H1 (cell line): ENCODE measurements at regions not wholly inside any gene's neighbourhood (a gene's known extent, or its start where the extent isn't known, plus 50 kb on each side); places are given as distances from the start of the nearest gene placed in this dataset.

ENCODE experiments used
- CTCF ChIA-PET: fragments of 300-600 bp; sonication (Branson Sonifier 250); formaldehyde crosslinking; loops from one replicate; lab custom pipeline; 2021; ENCODE audit not compliant: partially characterized antibody; lab: Charles Lee
- POLR2A ChIA-PET: fragments of 300-600 bp; sonication (Branson Sonifier 250); formaldehyde crosslinking; loops from one replicate; lab custom pipeline; 2021; ENCODE audit warnings: inconsistent platforms; ENCODE audit not compliant: partially characterized antibody; lab: Charles Lee
- DNase-seq, 2 experiments: peaks; one replicate each; pipeline versions ENCODE4 v3.0.0 to v3.0.0-alpha.2; 2010 to 2022; ENCODE audit warnings: low spot score in 2 of 2, low read depth in 1 of 2, mixed read lengths in 1 of 2
- FAIRE-seq: peaks from 2 replicates; lab custom pipeline; 2011; peaks lifted over from hg19 to GRCh38; lab: Jason Lieb, UNC
- H2AFZ ChIP-seq: 2 replicates; pipeline ENCODE4 v1.8.1; 2012; ENCODE audit warnings: low read length, inconsistent platforms
- H2AK5ac ChIP-seq: 2 replicates; pipeline ENCODE4 v1.6.1; 2013; ENCODE audit warnings: low read depth, low read length
- H2BK120ac ChIP-seq: replicated peaks from 2 replicates; pipeline ENCODE3; 2013; ENCODE audit warnings: low read depth, low read length, inconsistent platforms
- H2BK12ac ChIP-seq: 2 replicates; pipeline ENCODE4 v1.6.1; 2013; ENCODE audit warnings: low read depth, low read length
- H2BK15ac ChIP-seq: 2 replicates; pipeline ENCODE4 v1.6.1; 2013; ENCODE audit warnings: low read length
- H2BK20ac ChIP-seq: 2 replicates; pipeline ENCODE4 v1.6.1; 2013; ENCODE audit warnings: low read length
- H2BK5ac ChIP-seq: 2 replicates; pipeline ENCODE4 v1.6.1; 2013; ENCODE audit warnings: low read depth, low read length
- H3K14ac ChIP-seq: 2 replicates; pipeline ENCODE4 v1.6.1; 2013; ENCODE audit warnings: inconsistent platforms; ENCODE audit not compliant: insufficient read length
- H3K18ac ChIP-seq: 2 replicates; pipeline ENCODE4 v1.6.1; 2013; ENCODE audit warnings: low read length; ENCODE audit errors: extremely low read depth
- H3K23ac ChIP-seq: 2 replicates; pipeline ENCODE4 v1.6.1; 2013; ENCODE audit warnings: inconsistent platforms; ENCODE audit not compliant: insufficient read length
- H3K23me2 ChIP-seq: 2 replicates; pipeline ENCODE4 v1.6.1; 2013; ENCODE audit warnings: low read depth, low read length
- H3K27ac ChIP-seq: 2 replicates; pipeline ENCODE4 v1.6.1; 2011; ENCODE audit warnings: low read depth, low read length, inconsistent platforms
- H3K27me3 ChIP-seq, 4 experiments: replicated peaks in 1 of 4; 1 replicate in 1 of 4; 2 replicates in 3 of 4; pipeline versions ENCODE4 v1.6.1 to v1.8.1; 2011 to 2013; ENCODE audit warnings: low read length in 3 of 4, mild to moderate bottlenecking in 3 of 4, inconsistent platforms in 2 of 4, mixed read lengths in 2 of 4, moderate library complexity in 1 of 4; ENCODE audit not compliant: control insufficient read depth in 3 of 4, insufficient read depth in 3 of 4; ENCODE audit errors: extremely low read depth in 1 of 4
- H3K36me3 ChIP-seq, 4 experiments: 2 replicates each; pipeline versions ENCODE4 v1.6.1 to v1.8.1; 2011 to 2013; ENCODE audit warnings: mild to moderate bottlenecking in 4 of 4, low read length in 3 of 4, moderate library complexity in 2 of 4, control low read depth in 1 of 4, inconsistent platforms in 1 of 4; ENCODE audit not compliant: insufficient read depth in 4 of 4, control insufficient read depth in 2 of 4
- H3K4ac ChIP-seq: replicated peaks from 2 replicates; pipeline ENCODE3; 2013; ENCODE audit warnings: low read length, low read depth, mixed read lengths, inconsistent platforms; ENCODE audit not compliant: insufficient read length
- H3K4me1 ChIP-seq, 4 experiments: replicated peaks in 1 of 4; 1 replicate in 1 of 4; 2 replicates in 3 of 4; pipeline versions ENCODE4 v1.6.1 to v1.8.1; 2011 to 2013; ENCODE audit warnings: low read length in 3 of 4, inconsistent platforms in 2 of 4, mixed read lengths in 1 of 4; ENCODE audit not compliant: insufficient read depth in 4 of 4, control insufficient read depth in 3 of 4
- H3K4me2 ChIP-seq, 2 experiments: 2 replicates each; pipeline versions ENCODE4 v1.6.1 to v1.8.1; 2011 to 2013; ENCODE audit warnings: low read depth in 2 of 2, low read length in 2 of 2, control low read depth in 1 of 2, inconsistent platforms in 1 of 2, mild to moderate bottlenecking in 1 of 2; ENCODE audit not compliant: insufficient read depth in 1 of 2
- H3K4me3 ChIP-seq, 4 experiments: fragments of 200-600, 300-600 bp in 1 of 4; sonication (generic), shearing (Covaris generic), sonication (Bioruptor Twin) in 1 of 4; 2 replicates each; pipeline versions ENCODE4 v1.5.1 to v1.8.1; 2011 to 2016; ENCODE audit warnings: low read length in 4 of 4, low read depth in 3 of 4, control low read depth in 2 of 4, inconsistent platforms in 2 of 4, mild to moderate bottlenecking in 2 of 4, mixed read lengths in 1 of 4, moderate library complexity in 1 of 4; ENCODE audit not compliant: insufficient read depth in 2 of 4; ENCODE audit errors: extremely low read depth in 1 of 4
- H3K56ac ChIP-seq: replicated peaks from 2 replicates; pipeline ENCODE3; 2013; ENCODE audit warnings: low read depth, mild to moderate bottlenecking, mixed read lengths, low read length, inconsistent platforms; ENCODE audit not compliant: insufficient read length
- H3K79me1 ChIP-seq: 2 replicates; pipeline ENCODE4 v1.6.1; 2013; ENCODE audit warnings: low read depth, low read length, control low read depth
- H3K79me2 ChIP-seq, 2 experiments: 2 replicates each; pipeline versions ENCODE4 v1.6.1 to v1.8.1; 2012 to 2013; ENCODE audit warnings: low read length in 2 of 2, mild to moderate bottlenecking in 2 of 2, inconsistent platforms in 1 of 2; ENCODE audit not compliant: insufficient read depth in 2 of 2, control insufficient read depth in 1 of 2
- H3K9ac ChIP-seq, 4 experiments: replicated peaks in 1 of 4; 1 replicate in 1 of 4; 2 replicates in 3 of 4; pipeline versions ENCODE4 v1.6.1 to v1.8.1; 2011 to 2013; ENCODE audit warnings: low read depth in 3 of 4, low read length in 3 of 4, control low read depth in 2 of 4, mild to moderate bottlenecking in 2 of 4, moderate library complexity in 2 of 4, inconsistent platforms in 1 of 4; ENCODE audit errors: extremely low read depth in 1 of 4
- H3K9me3 ChIP-seq, 2 experiments: 2 replicates each; pipeline versions ENCODE4 v1.6.1 to v1.8.1; 2012 to 2013; ENCODE audit warnings: mild to moderate bottlenecking in 2 of 2, moderate library complexity in 2 of 2, control low read depth in 1 of 2, inconsistent platforms in 1 of 2, low read depth in 1 of 2, low read length in 1 of 2, mixed read lengths in 1 of 2; ENCODE audit not compliant: insufficient read depth in 2 of 2
- H4K20me1 ChIP-seq, 2 experiments: replicated peaks in 1 of 2; 2 replicates each; pipeline versions ENCODE3 to v1.8.1; 2011 to 2013; ENCODE audit warnings: inconsistent platforms in 2 of 2, low read length in 2 of 2, mild to moderate bottlenecking in 1 of 2; ENCODE audit not compliant: insufficient read depth in 2 of 2, control insufficient read depth in 1 of 2
- H4K5ac ChIP-seq: 2 replicates; pipeline ENCODE4 v1.6.1; 2013; ENCODE audit warnings: low read length, low read depth, mixed read lengths, inconsistent platforms; ENCODE audit not compliant: insufficient read length
- H4K8ac ChIP-seq: 2 replicates; pipeline ENCODE4 v1.8.0; 2013; ENCODE audit warnings: mild to moderate bottlenecking, moderate library complexity, low read length, inconsistent platforms; ENCODE audit not compliant: insufficient read depth; ENCODE audit errors: extremely low read depth
- H4K91ac ChIP-seq: replicated peaks from 2 replicates; pipeline ENCODE3; 2013; ENCODE audit warnings: low read length, mixed read lengths, inconsistent platforms; ENCODE audit not compliant: insufficient read length
- ASH2L ChIP-seq: fragments of 200-600, 300-600 bp; sonication (generic); IDR thresholded peaks from one replicate; pipeline ENCODE4 v1.7.1; 2017; ENCODE audit warnings: low read length
- BCL11A ChIP-seq, 2 experiments: IDR thresholded peaks; one replicate each; pipeline ENCODE4 v1.6.1; 2011; ENCODE audit warnings: low read depth in 2 of 2, low read length in 2 of 2, mild to moderate bottlenecking in 2 of 2
- HDAC2 ChIP-seq, 2 experiments: fragments of 300-600 bp in 1 of 2; sonication (generic) in 1 of 2; IDR thresholded peaks; 2 replicates each; pipeline ENCODE4 v1.6.1; 2011 to 2012; ENCODE audit warnings: low read depth in 2 of 2, low read length in 2 of 2, mild to moderate bottlenecking in 2 of 2, moderate library complexity in 2 of 2, borderline replicate concordance in 1 of 2, inconsistent platforms in 1 of 2
- KDM4A ChIP-seq: IDR thresholded peaks from one replicate; pipeline ENCODE4 v1.7.1; 2012; ENCODE audit warnings: low read depth, mild to moderate bottlenecking, moderate library complexity, low read length, inconsistent platforms; ENCODE audit not compliant: severe bottlenecking
- RBBP5 ChIP-seq: IDR thresholded peaks from 2 replicates; pipeline ENCODE4 v1.7.1; 2012; ENCODE audit warnings: low read depth, mild to moderate bottlenecking, inconsistent platforms, low read length, moderate library complexity, borderline replicate concordance
- SIX5 ChIP-seq: IDR thresholded peaks from 2 replicates; pipeline ENCODE4 v1.6.1; 2011; ENCODE audit warnings: mild to moderate bottlenecking, low read depth, low read length
- SP2 ChIP-seq: IDR thresholded peaks from 2 replicates; pipeline ENCODE4 v1.6.1; 2012; ENCODE audit warnings: mild to moderate bottlenecking, low read length, inconsistent platforms
- ZNF274 ChIP-seq: IDR thresholded peaks from 2 replicates; pipeline ENCODE4 v1.7.0; 2012; ENCODE audit warnings: low read length, borderline replicate concordance; ENCODE audit errors: extremely low read depth
- WGBS, 2 experiments: shearing (Covaris generic) in 1 of 2; methylation state at CpG; one replicate each; pipeline versions ENCODE4 v1.1.6 to v1.1.7; 2013 to 2015; ENCODE audit warnings: low lambda C conversion rate in 2 of 2, mixed read lengths in 2 of 2, inconsistent platforms in 1 of 2, low coverage in 1 of 2, missing lambda C conversion rate in 1 of 2; ENCODE audit not compliant: insufficient replicate concordance in 2 of 2, insufficient coverage in 1 of 2, insufficient read length in 1 of 2; ENCODE audit errors: extremely low coverage in 1 of 2, missing lambda C conversion rate in 1 of 2; 5-methylcytosine and 5-hydroxymethylcytosine counted together

- Histone ChIP-seq H3K56ac (no peak overlapping the region), H4K20me1 (no peaks in the 10 kb centered on the region), H4K5ac (no peak overlapping the region), H3K27ac (no peak overlapping the region), H3K18ac (no peak overlapping the region), H3K9me3 (no peaks in the 10 kb centered on the region), H2BK5ac (no peak overlapping the region), H3K4me1 (no peaks in the 10 kb centered on the region), H3K79me2 (no peaks in the 10 kb centered on the region), H3K79me1 (no peaks in the 10 kb centered on the region), H3K27me3 (no peaks in the 10 kb centered on the region), H2AK5ac (no peak overlapping the region), H2BK15ac (no peak overlapping the region), H3K36me3 (no peaks in the 10 kb centered on the region), H2BK20ac (no peak overlapping the region), H2BK12ac (no peak overlapping the region), H2BK120ac (no peak overlapping the region), H3K4me3 (no peak overlapping the region), H3K23ac (no peak overlapping the region), H3K9ac (no peak overlapping the region), H3K4ac (no peak overlapping the region), H4K8ac (no peak overlapping the region), H3K4me2 (no peak overlapping the region), H4K91ac (no peak overlapping the region), H3K14ac (no peak overlapping the region), H3K23me2 (no peaks in the 10 kb centered on the region; the same call in 1 of the 2 replicates), H2AFZ (no peak overlapping the region)
- no peak for TF ChIP-seq ASH2L
- TF ChIP-seq SP2: no peak
- TF ChIP-seq KDM4A: no peak
- TF ChIP-seq BCL11A (IDR thresholded peaks at IDR 0.05; ENCODE audit: low read depth in 2 of 2, low read length in 2 of 2): no peak
- no peak for TF ChIP-seq SIX5
- TF ChIP-seq ZNF274: no peak
- no peak for TF ChIP-seq RBBP5
- TF ChIP-seq HDAC2 (IDR thresholded peaks at IDR 0.05; ENCODE audit: borderline replicate concordance in 1 of 2, low read depth in 2 of 2, low read length in 2 of 2): no peak
- DNase-seq: no peak
- CTCF ChIA-PET: no interaction called here
- FAIRE-seq: no peak
- WGBS, 2 experiments: 88% methylated on average over 2 of the region's 2 CpGs; no CpG with 5 or more reads in 1 of the 2 experiments
- POLR2A ChIA-PET: no interaction called here
These were observed 174.5 kb downstream of the CPE start for GRCh38 chr4:165553221-165553810.
